ENCODE measurements at regions not wholly inside any gene's neighbourhood (a gene's known extent, or its start where the extent isn't known, plus 50 kb on each side); places are given as distances from the start of the nearest gene placed in this dataset.
"Not testable (repeated sequence)": the region's sequence is repeated elsewhere in the genome, so short reads cannot be mapped to it uniquely, and the experiment has no call there.

DNA sequence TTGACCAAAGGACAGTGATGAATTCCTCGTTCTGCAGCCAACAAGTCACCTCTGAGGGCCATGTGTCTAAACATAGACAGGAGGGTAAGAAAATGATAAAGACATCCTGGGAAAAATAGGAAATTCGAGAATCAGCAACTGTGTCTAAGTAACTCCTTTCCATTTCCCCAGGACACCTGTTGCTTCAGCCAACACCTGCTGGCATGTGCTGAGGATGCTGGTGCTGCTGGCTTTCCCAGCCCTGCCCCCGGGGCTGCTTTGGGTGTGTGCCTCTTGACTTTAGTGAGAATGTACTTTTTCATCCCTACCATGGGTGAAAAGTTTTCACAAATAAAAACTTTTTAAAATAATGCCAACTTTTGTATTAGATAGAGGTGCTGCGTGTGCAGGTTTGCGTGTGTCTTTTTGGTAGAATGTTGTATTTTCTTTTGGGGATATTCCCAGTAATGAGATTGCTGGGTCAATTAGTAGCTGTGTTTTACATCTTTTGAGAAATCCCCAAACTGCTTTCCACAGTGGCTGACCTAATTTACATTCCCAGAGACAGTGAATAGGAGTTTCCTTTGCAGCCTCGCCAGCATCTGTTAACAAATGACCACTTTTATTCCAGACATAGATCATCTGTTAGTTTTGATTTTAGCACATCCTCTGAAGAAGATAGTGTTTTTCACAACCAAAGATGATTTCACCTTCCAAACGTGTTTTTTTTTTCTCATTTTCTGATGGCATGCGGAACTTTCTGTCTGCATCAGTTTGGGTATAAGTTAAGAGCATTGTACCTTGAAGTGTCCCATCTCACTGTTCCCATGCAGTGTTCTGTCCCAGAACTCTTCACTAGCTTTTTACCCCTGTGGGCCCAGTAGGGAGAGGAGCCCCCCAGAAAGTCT is 104.2 kb upstream of the ACBD5 start:
- no peak for DNase-seq

DNA sequence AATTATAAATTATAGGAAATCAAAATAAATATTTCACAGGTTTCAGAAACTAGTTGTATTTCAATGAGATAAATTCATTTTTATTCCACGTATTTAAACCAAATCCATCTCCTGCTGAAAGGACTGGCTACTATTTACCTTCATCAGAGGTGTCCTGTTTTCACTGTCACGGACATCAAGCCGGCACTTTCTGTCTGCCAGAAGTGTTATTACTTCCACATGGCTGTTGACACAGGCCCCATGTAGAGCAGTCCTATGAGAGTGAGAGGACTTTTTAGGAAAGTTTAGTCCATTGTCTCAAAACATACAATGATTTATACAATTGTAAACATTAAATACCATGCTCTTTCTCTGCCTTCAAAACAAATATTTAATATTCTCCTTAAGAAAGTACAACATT is 100.4 kb upstream of the ACBD5 start:
- DNase-seq, result no peak

DNA sequence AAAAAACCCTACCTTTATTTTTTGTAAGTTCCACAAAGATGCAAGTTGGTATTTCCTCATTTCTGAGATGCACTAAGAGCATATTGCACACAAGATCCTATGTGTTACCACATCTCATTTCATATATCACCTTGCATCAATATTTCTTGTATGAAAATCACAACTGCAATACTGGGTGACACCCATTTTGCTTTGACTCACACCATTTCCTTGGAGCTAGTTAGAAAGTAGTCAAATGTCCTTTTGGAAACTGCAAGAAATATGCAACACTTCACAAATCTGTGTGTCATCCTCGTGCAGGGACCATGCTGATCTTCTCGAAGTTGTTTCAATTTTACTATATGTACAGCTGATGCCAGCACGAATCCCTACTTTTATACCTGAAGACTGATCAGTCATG is 94.6 kb upstream of the ACBD5 start:
- not testable (repeated sequence) for DNase-seq

DNA sequence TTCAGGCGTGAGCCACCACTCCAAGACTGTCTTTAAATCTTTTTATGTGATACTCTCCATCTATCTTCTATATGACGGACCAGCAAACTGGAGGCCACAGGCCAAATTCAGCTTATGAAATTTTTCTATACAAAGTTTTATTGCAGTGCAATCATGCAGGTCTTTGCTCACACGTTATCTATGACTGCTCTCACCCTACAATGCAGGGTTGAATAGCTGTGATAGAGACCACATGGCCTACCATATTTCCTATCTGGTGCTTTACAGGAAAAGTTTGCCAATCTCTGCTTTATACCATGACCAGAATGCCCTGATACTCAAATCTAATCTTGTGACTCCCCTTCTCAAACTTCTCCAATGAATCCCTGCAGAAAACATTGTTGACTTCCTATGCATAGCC is 89.5 kb upstream of the ACBD5 start:
- DNase-seq, result no peak

DNA sequence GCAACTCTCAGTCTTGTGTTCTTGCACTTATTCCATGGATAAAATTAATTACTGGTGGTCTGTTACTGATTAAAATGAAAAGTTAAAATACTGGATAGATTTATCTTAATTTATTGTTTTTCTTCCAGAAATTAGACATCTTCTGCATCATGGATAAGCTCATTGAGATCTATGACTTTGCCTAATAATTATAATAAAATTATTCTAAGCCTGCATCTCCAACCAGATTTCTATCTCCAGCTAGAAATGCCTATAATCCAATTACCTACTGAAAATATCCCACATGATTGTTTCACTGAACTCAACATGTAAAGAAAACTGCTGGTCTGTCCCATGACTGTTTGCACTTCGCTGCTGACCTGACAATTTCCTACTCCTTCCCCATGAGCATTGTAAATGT is 88.3 kb upstream of the ACBD5 start:
- no peak for DNase-seq

DNA sequence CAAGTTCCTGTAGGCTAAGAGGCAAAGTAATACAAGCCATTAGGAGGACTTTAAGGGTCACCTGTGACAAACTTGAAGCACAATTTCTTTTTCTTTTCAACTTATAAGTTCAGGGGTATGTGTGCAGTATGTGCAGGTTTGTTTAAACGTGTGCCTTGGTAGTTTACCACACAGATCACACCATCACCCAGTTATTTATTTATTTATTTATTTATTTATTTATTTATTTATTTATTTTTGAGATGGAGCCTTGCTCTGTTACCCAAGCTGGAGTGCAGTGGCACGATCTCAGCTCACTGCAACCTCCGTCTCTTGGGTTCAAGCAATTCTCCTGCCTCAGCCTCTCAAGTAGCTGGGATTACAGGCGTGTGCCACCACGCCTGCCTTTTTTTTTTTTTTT is 86.2 kb upstream of the ACBD5 start:
- DNase-seq, result not testable (repeated sequence)

DNA sequence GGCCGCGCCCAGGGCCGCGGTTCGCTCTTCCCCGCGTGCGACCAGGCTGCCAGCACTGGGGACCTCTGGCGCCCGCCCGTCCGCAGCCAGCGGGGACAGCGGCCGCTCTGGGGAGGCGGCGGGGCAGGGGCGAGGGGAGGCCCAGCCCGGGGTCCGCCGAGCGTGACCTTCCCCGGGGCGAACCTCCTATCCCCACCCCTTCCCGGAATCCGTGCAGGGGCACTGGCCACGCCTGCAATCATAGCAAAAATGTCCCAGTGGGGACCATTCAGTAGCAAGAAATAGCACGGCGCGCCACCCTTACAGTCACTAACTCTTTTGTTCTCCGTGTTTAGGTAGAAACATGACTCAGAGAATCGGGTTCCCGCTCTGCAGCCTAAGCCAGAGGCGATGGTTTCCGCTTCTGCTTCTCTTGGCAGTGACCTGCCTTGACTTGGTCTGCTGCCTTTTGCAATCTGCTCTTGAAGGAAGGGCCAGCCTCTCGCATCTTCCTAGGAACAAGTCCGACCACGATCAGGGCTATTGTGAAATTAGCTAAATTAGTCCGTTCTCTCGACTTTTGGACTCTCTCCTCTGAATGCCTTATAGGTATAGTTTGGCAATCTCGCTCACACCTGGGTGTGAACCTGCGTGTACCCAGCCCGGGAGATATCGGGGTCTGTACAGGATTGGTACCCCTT is 79.3 kb upstream of the ACBD5 start:
- DNase-seq, result peak in 26 of 51 donors; percentile 1 to 49 (median 9)

DNA sequence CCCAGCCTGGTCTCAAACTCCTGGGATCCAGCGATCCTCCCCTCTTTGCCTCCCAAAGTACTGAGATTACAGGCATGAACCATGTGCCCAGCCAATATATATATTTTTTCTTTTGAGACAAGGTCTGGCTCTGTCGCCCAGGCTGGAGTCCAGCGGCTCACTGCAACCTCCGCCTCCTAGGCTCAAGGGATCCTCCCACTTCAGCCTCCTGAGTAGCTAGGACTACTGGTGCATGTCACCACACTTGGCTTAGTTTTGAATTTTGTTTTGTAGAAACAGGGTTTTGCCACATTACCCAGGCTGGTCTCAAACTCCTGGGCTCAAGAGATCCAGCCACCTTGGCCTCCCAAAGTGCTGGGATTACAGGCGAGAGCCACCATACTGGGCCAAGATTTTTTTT is 78.5 kb upstream of the ACBD5 start:
- not testable (repeated sequence) for DNase-seq

DNA sequence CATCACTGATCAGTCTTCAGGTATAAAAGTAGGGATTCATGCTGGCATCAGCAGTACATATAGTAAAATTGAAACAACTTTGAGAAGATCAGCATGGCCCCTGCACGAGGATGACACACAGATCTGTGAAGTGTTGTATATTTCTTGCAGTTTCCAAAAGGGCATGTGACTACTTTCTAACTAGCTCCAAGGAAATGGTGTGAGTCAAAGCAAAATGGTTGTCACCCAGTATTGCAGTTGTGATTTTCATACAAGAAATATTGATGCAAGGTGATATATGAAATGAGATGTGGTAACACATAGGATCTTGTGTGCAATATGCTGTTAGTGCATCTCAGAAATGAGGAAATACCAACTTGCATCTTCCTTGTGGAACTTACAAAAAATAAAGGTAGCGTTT is 74.5 kb upstream of the ACBD5 start:
- not testable (repeated sequence) for DNase-seq

DNA sequence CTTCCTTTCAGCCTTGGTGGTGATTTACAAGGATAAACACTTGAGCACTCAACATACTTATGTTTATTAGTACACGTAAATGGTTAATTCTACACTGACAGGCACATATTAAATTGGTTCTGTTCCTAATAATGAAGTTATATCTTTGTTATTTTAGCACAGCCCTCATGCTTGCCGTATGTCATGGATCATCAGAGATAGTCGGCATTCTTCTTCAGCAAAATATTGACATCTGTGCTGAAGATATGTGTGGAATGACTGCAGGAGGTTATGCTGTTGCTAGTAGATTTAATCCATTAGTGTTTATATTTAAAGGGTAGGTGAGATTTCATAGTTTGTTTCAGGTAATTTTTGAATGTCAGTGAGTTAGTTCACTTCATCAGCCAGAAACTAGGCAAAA is 73.0 kb upstream of the ACBD5 start:
- not testable (repeated sequence) for DNase-seq

DNA sequence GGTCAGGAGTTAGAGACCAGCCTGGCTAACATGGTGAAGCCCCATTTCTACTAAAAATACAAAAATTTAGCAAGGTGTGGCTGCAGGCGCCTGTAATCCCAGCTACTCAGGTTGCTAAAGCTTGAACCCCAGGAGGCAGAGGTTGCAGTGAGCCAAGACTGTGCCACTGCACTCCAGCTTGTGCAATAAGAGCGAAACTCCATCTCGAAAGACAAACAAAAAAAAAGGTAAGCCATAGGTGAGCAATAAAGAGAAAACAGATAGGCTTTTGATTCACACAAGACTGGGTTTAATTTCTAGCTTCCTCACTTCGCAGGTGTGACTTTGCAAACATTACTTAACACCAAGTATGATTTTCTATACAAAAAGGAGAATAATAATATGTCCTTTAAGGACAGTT is 72.3 kb upstream of the ACBD5 start:
- DNase-seq, result no peak

DNA sequence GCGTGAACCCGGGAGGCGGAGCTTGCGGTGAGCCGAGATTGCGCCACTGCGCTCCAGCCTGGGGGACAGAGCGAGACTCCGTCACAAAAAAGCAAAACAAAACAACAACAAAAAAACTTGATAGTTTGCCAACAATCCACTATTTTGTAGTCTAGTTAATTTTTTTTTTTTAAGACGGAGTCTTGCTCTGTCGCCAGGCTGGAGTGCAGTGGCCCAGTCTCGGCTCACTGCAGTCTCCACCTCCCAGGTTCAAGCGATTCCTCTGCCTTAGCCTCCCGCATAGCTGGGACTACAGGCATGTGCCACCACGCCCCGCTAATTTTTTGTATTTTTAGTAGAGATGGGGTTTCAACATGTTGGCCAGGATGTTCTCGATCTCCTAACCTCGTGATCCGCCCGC is 71.2 kb upstream of the ACBD5 start:
- not testable (repeated sequence) for DNase-seq

DNA sequence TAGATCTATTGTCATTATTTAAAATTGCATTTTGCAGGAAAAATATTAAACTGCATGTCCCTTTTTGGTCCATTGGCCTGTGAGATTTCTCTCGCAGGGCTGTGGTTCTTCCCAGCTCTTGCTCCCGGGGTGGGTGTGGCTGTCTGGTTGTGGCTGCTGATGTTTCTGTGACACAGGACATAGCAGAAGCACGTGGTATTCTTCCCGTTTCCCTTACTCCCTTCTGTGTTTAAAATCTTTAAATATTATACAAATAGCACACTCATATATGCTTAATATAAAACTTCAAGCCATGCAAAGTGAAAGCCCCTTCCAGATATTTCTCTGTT is 57.9 kb upstream of the ACBD5 start:
- DNase-seq, result not testable (repeated sequence)

DNA sequence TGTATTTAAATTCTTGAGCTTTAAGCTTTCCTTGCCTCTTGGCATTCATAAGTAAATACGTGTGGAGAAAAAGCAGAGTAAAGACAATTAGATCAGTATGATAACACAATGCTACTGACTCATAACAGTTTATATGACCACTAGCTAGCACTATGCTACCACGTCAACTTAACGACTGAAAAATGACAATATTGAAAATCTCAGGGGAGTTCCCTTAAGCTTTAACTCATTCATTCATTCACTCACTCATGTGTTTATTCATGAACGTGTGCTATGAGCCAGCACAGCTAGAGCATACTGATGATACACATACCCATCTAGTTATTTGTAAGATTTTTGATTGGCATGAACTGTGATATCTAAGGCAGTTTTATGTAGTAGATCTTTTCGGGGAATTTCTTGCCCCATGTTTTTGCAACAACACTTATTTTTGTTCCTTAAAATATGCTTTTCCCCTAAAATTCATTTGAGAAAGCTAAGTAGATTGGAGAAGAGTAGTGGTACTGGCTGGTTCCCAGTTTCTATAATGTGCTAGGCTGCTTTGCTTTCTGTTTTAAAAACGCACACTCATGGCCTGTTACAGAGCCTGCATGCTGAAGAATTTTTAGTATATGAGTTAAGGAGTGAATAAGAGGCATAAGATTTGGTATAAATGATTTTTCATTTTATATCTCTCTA is 57.4 kb upstream of the ACBD5 start:
- DNase-seq, result no peak

DNA sequence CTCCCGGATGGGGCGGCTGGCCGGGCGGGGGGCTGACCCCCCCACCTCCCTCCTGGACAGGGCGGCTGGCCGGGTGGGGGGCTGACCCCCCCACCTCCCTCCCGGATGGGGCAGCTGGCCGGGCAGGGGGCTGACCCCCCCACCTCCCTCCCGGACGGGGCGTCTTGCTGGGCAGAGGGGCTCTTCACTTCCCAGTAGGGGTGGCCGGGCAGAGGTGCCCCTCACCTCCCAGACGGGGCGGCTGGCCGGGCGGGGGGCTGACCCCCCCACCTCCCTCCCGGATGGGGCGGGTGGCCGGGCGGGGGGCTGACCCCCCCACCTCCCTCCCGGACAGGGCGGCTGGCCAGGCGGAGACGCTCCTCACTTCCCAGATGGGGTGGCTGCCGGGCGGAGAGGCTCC is 55.7 kb upstream of the ACBD5 start:
- not testable (repeated sequence) for DNase-seq

DNA sequence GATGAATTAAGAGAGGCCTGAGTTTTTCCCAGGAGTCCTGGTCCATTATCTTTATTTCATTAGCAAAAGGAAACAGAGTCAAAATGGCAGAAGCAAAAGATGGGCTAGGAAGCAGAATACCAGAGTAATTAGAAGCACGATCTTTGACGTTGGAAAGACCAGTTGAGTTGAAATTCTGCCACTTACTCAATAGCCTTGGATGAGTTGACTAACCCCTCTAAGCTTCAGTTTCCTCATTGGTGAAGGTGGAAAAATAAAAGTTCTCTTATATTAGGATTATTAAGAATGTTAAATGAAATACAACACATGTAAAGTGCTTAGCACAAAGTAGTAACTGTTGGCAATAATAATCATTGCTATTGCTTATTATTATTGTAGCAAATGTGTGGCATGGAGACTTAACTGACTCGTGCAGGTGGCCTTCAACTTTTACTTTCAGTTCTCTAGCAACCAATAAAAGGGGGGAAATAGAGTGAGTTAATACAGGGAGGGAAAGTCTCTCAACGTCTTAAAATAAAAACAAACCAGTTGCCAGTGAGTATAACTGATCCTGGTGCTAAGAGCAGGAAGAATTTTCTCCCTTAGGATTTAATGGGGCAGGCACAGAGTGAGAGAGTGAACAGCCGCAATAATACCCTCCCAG is 50.8 kb upstream of the ACBD5 start:
- not testable (repeated sequence) for DNase-seq
